Ovary (tissue), 3 donors: ENCODE measurements at regions not wholly inside any gene's neighbourhood (a gene's known extent, or its start where the extent isn't known, plus 50 kb on each side); places are given as distances from the start of the nearest gene placed in this dataset.

Experiments used
- CTCF ChIP-seq, 3 donors: fragments of 450-650 bp in 2 of 3; fragments of 200-600 bp in 1 of 3; IDR thresholded peaks; one replicate each; pipeline versions ENCODE4 v1.5.1 to v1.8.0; 2016 to 2022; ENCODE audit warnings: antibody characterized with exemption in 3 of 3, mild to moderate bottlenecking in 1 of 3
- POLR2A ChIP-seq: fragments of 450-650 bp; IDR thresholded peaks from one replicate; pipeline ENCODE4 v1.6.1; 2017; ENCODE audit warnings: antibody characterized with exemption, mild to moderate bottlenecking, moderate library complexity
- donor health status: DM: no; HTN: no; CAD: no.

- TF ChIP-seq CTCF (IDR thresholded peaks at IDR 0.05): no peak
- no peak for TF ChIP-seq POLR2A
Measured at GRCh38 chr12:39048395-39048794, 143.0 kb upstream of the CPNE8 start.
